DOHH2 (cell line): ENCODE measurements at regions not wholly inside any gene's neighbourhood (a gene's known extent, or its start where the extent isn't known, plus 50 kb on each side); places are given as distances from the start of the nearest gene placed in this dataset.

Experiments used
- EZH2phosphoT487 ChIP-seq: fragments of 200-600 bp; sonication (generic); IDR thresholded peaks from 2 replicates; pipeline ENCODE4 v1.6.1; 2017; ENCODE audit warnings: borderline replicate concordance, mild to moderate bottlenecking, antibody characterized with exemption, low read length, moderate library complexity, mixed read lengths
- TF ChIP-seq, protein P1 (sequence below): fragments of 200-600 bp; sonication (generic); IDR thresholded peaks from one replicate; pipeline ENCODE4 v1.5.1; 2014; ENCODE audit warnings: antibody characterized with exemption, mild to moderate bottlenecking, low read depth, low read length; ENCODE audit not compliant: poor library complexity, severe bottlenecking

DNA sequence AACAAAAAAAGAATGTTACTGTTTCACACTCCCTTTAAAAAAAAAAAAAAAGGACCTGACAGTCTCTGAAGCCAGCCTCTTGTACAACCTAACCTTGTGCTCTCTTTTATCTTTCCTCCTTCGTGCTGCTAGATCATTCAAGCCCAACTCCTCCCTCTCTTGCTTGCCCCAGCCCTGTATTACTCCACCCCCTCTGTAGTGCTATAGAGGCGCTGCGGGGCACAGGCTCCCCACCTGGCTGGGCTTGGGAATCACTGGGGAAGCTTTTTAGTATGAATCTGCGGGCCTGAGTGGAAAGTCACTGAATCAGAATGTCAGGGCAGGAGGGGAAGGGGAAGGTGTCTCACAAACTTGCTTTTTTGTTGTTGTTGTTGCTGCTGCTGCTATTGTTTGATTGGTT lies 383.7 kb upstream of the CAMK1G start:
- TF ChIP-seq, protein P1, sequence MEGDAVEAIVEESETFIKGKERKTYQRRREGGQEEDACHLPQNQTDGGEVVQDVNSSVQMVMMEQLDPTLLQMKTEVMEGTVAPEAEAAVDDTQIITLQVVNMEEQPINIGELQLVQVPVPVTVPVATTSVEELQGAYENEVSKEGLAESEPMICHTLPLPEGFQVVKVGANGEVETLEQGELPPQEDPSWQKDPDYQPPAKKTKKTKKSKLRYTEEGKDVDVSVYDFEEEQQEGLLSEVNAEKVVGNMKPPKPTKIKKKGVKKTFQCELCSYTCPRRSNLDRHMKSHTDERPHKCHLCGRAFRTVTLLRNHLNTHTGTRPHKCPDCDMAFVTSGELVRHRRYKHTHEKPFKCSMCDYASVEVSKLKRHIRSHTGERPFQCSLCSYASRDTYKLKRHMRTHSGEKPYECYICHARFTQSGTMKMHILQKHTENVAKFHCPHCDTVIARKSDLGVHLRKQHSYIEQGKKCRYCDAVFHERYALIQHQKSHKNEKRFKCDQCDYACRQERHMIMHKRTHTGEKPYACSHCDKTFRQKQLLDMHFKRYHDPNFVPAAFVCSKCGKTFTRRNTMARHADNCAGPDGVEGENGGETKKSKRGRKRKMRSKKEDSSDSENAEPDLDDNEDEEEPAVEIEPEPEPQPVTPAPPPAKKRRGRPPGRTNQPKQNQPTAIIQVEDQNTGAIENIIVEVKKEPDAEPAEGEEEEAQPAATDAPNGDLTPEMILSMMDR = no peak
- TF ChIP-seq EZH2phosphoT487 = no peak
